H1 (cell line): ENCODE measurements at regions not wholly inside any gene's neighbourhood (a gene's known extent, or its start where the extent isn't known, plus 50 kb on each side); places are given as distances from the start of the nearest gene placed in this dataset.

ENCODE experiments used
- BRCA1 ChIP-seq: IDR thresholded peaks from 2 replicates; pipeline ENCODE4 v1.6.1; 2012; ENCODE audit warnings: low read depth, low read length, improper control_type of control experiment
- EZH2 ChIP-seq: fragments of 200-600 bp; sonication (generic); IDR thresholded peaks from 2 replicates; pipeline ENCODE4 v1.7.1; 2012; ENCODE audit warnings: low read depth, mild to moderate bottlenecking, moderate library complexity, low read length, inconsistent platforms; ENCODE audit not compliant: severe bottlenecking
- GABPA ChIP-seq: IDR thresholded peaks from 2 replicates; pipeline ENCODE4 v1.6.1; 2011; ENCODE audit warnings: mild to moderate bottlenecking, low read length, moderate library complexity, borderline replicate concordance; ENCODE audit not compliant: insufficient read depth
- HDAC6 ChIP-seq: IDR thresholded peaks from one replicate; pipeline ENCODE4 v1.7.1; 2012; ENCODE audit warnings: low read depth, mild to moderate bottlenecking, inconsistent platforms, low read length, moderate library complexity
- KDM5A ChIP-seq: fragments of 200-600 bp; IDR thresholded peaks from 2 replicates; pipeline ENCODE4 v1.7.1; 2012; ENCODE audit warnings: mild to moderate bottlenecking, low read length, inconsistent platforms, mixed read lengths
- NRF1 ChIP-seq: IDR thresholded peaks from 2 replicates; pipeline ENCODE4 v1.6.1; 2011; ENCODE audit warnings: mild to moderate bottlenecking, low read depth, low read length, improper control_type of control experiment
- SRF ChIP-seq: IDR thresholded peaks from 2 replicates; pipeline ENCODE4 v1.6.1; 2011; ENCODE audit warnings: mild to moderate bottlenecking, low read depth, low read length, moderate library complexity
- TAF7 ChIP-seq: optimal IDR thresholded peaks from 2 replicates; pipeline ENCODE3; 2011; ENCODE audit warnings: low read depth, mild to moderate bottlenecking, inconsistent platforms, low read length, moderate library complexity, borderline replicate concordance
- TF ChIP-seq, protein P1 (sequence below): IDR thresholded peaks from 2 replicates; pipeline ENCODE4 v1.6.1; 2012; ENCODE audit warnings: inconsistent platforms

DNA sequence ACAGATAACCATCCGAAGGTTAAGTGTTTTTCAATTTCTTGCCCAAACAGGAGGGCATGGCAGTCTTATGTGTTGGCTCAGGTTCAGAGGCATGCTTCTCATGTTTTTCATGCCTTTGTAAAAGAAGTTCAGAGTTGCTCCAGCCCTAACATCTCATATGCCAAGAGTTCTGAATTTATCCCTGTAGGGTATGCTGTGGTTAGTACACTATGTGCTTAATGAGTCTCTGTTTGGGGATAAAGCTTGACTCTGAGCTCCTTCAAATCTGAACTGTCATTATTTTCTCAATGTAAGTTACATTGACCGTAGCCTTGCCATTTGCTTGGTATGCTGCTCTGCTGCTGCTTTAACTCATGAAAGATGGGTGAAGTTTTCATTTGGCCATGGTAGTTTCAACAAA is 67.9 kb upstream of the PNPT1 start (continued):
- TF ChIP-seq KDM5A, result no peak
- no peak for TF ChIP-seq NRF1
- TF ChIP-seq, protein P1, sequence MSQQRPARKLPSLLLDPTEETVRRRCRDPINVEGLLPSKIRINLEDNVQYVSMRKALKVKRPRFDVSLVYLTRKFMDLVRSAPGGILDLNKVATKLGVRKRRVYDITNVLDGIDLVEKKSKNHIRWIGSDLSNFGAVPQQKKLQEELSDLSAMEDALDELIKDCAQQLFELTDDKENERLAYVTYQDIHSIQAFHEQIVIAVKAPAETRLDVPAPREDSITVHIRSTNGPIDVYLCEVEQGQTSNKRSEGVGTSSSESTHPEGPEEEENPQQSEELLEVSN, result no peak
- no peak for TF ChIP-seq BRCA1
- no peak for TF ChIP-seq HDAC6
- TF ChIP-seq GABPA, result no peak
- no peak for TF ChIP-seq SRF
- no peak for TF ChIP-seq EZH2
- no peak for TF ChIP-seq TAF7
- TF ChIP-seq, all 59 proteins: peak for 0
